Astrocyte of the spinal cord (primary cell): ENCODE measurements at regions not wholly inside any gene's neighbourhood (a gene's known extent, or its start where the extent isn't known, plus 50 kb on each side); places are given as distances from the start of the nearest gene placed in this dataset.

ENCODE experiments used
- DNase-seq: peaks from one replicate; pipeline ENCODE4 v3.0.0; 2011; ENCODE audit warnings: low read depth, low spot score
- H3K4me3 ChIP-seq: 2 replicates; pipeline ENCODE4 v1.5.1; 2011; ENCODE audit warnings: low read depth, mild to moderate bottlenecking, low read length, moderate library complexity
- CTCF ChIP-seq: IDR thresholded peaks from 2 replicates; pipeline ENCODE4 v1.5.1; 2012; ENCODE audit warnings: low read depth, mild to moderate bottlenecking, low read length, inconsistent platforms
- in situ Hi-C: cut with HindIII; loops from 2 replicates; pipeline ENCODE4 v1.10.0; 2017; ENCODE audit warnings: low sequenced_read_pairs

- H3K4me3 ChIP-seq: no peak overlapping the region
- TF ChIP-seq CTCF: no peak
- no peak for DNase-seq
- in situ Hi-C loops: no loop called here
Measured at GRCh38 chr2:16105669-16106281, 165.4 kb downstream of the MYCN start.

- H3K4me3 ChIP-seq: no peak overlapping the region
- no peak for TF ChIP-seq CTCF
- no peak for DNase-seq
- in situ Hi-C loops: no loop called here
Measured at GRCh38 chr2:16104949-16105668, 164.8 kb downstream of the MYCN start.

GRCh38 chr2:16104315-16104948 is 164.1 kb downstream of the MYCN start:
- in situ Hi-C loops: no loop called here
- no peak for TF ChIP-seq CTCF
- H3K4me3 ChIP-seq: no peak overlapping the region
- DNase-seq: no peak

GRCh38 chr2:16103614-16104314 is 163.4 kb downstream of the MYCN start:
- no peak overlapping the region for H3K4me3 ChIP-seq
- in situ Hi-C loops: no loop called here
- no peak for DNase-seq

GRCh38 chr2:16102976-16103380 is 162.6 kb downstream of the MYCN start:
- DNase-seq: no peak
- TF ChIP-seq CTCF: no peak
- no peak overlapping the region for H3K4me3 ChIP-seq
- in situ Hi-C loops: no loop called here

More at GRCh38 chr2:16103614-16104314, 163.4 kb downstream of the MYCN start:
- TF ChIP-seq CTCF: no peak

- no peak for DNase-seq
- in situ Hi-C loops: no loop called here
- no peak for TF ChIP-seq CTCF
- H3K4me3 ChIP-seq: no peak overlapping the region
Measured at GRCh38 chr2:16102358-16102975, 162.1 kb downstream of the MYCN start.
